Endothelial cell of umbilical vein (primary cell): ENCODE measurements at regions not wholly inside any gene's neighbourhood (a gene's known extent, or its start where the extent isn't known, plus 50 kb on each side); places are given as distances from the start of the nearest gene placed in this dataset.

Source experiments
- FOS ChIP-seq: IDR thresholded peaks from 2 replicates; pipeline ENCODE4 v1.6.1; 2011; ENCODE audit warnings: mild to moderate bottlenecking, low read length, moderate library complexity, borderline replicate concordance; ENCODE audit not compliant: insufficient read depth
- TF ChIP-seq, protein P1 (sequence below), 2 donors: IDR thresholded peaks; 1 replicate in 1 of 2; 2 replicates in 1 of 2; pipeline ENCODE4 v1.5.1; 2011; ENCODE audit warnings: low read length in 2 of 2, mild to moderate bottlenecking in 2 of 2, moderate library complexity in 2 of 2, control low read depth in 1 of 2, inconsistent platforms in 1 of 2, low read depth in 1 of 2; ENCODE audit not compliant: insufficient read depth in 1 of 2; ENCODE audit errors: extremely low read depth in 1 of 2

DNA sequence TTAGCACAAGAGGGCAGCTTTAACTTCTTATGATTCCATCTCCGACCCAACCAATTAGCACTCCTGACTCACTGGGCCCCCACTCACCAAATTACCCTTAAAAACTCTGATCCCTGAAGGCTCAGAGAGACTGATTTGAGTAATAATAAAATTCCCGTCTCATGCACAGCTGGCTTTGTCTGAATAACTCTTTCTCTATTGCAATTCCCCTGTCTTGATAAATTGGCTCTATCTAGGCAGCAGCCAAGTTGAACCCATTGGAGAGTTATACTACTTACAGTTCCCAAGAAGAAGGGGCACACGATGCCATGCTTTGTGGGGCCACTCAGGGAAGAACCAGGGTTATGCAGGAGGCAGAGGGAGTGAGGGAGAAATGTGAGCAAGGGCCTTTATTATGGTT, 632.8 kb downstream of the TSN start:
- TF ChIP-seq FOS: no peak
- TF ChIP-seq, protein P1, sequence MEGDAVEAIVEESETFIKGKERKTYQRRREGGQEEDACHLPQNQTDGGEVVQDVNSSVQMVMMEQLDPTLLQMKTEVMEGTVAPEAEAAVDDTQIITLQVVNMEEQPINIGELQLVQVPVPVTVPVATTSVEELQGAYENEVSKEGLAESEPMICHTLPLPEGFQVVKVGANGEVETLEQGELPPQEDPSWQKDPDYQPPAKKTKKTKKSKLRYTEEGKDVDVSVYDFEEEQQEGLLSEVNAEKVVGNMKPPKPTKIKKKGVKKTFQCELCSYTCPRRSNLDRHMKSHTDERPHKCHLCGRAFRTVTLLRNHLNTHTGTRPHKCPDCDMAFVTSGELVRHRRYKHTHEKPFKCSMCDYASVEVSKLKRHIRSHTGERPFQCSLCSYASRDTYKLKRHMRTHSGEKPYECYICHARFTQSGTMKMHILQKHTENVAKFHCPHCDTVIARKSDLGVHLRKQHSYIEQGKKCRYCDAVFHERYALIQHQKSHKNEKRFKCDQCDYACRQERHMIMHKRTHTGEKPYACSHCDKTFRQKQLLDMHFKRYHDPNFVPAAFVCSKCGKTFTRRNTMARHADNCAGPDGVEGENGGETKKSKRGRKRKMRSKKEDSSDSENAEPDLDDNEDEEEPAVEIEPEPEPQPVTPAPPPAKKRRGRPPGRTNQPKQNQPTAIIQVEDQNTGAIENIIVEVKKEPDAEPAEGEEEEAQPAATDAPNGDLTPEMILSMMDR (IDR thresholded peaks at IDR 0.05; ENCODE audit: extremely low read depth in 1 of 2, insufficient read depth in 1 of 2, low read depth in 1 of 2, low read length in 2 of 2): no peak
